Thymus (tissue), 11 donors: ENCODE measurements at regions not wholly inside any gene's neighbourhood (a gene's known extent, or its start where the extent isn't known, plus 50 kb on each side); places are given as distances from the start of the nearest gene placed in this dataset.
"Not testable (repeated sequence)": the region's sequence is repeated elsewhere in the genome, so short reads cannot be mapped to it uniquely, and the experiment has no call there.

ENCODE experiments used
- DNase-seq, 9 donors: peaks; one replicate each; pipeline ENCODE4 v3.0.0-alpha.2; 2013; ENCODE audit warnings: low spot score in 9 of 9, low read depth in 6 of 9, missing footprints in 1 of 9
- H3K27ac ChIP-seq, 2 donors: one replicate each; pipeline ENCODE4 v1.5.1; 2013; ENCODE audit warnings: control low read depth in 1 of 2, low read depth in 1 of 2, low read length in 1 of 2, mild to moderate bottlenecking in 1 of 2, moderate library complexity in 1 of 2
- H3K27me3 ChIP-seq, 2 donors: one replicate each; pipeline ENCODE4 v1.5.1; 2013; ENCODE audit warnings: low read length in 1 of 2; ENCODE audit not compliant: control insufficient read depth in 2 of 2, insufficient read depth in 1 of 2
- H3K36me3 ChIP-seq, 2 donors: one replicate each; pipeline ENCODE4 v1.5.1; 2013; ENCODE audit warnings: low read length in 1 of 2, mild to moderate bottlenecking in 1 of 2, moderate library complexity in 1 of 2; ENCODE audit not compliant: control insufficient read depth in 2 of 2, insufficient read depth in 2 of 2
- H3K4me1 ChIP-seq, 2 donors: one replicate each; pipeline ENCODE4 v1.5.1; 2013; ENCODE audit warnings: low read length in 2 of 2; ENCODE audit not compliant: control insufficient read depth in 2 of 2, insufficient read depth in 2 of 2
- H3K4me3 ChIP-seq, 2 donors: one replicate each; pipeline ENCODE4 v1.5.1; 2013; ENCODE audit warnings: low read length in 2 of 2, control low read depth in 1 of 2, mild to moderate bottlenecking in 1 of 2
- H3K9me3 ChIP-seq, 2 donors: one replicate each; pipeline ENCODE4 v1.5.1; 2013; ENCODE audit warnings: low read length in 1 of 2, mild to moderate bottlenecking in 1 of 2; ENCODE audit not compliant: control insufficient read depth in 2 of 2, insufficient read depth in 1 of 2
- WGBS: extraction: QIAGEN DNeasy Blood & Tissue Kit; methylation state at CpG from one replicate; pipeline ENCODE4 v1.1.7; 2013; 5-methylcytosine and 5-hydroxymethylcytosine counted together
- donor health status: healthy.

DNA sequence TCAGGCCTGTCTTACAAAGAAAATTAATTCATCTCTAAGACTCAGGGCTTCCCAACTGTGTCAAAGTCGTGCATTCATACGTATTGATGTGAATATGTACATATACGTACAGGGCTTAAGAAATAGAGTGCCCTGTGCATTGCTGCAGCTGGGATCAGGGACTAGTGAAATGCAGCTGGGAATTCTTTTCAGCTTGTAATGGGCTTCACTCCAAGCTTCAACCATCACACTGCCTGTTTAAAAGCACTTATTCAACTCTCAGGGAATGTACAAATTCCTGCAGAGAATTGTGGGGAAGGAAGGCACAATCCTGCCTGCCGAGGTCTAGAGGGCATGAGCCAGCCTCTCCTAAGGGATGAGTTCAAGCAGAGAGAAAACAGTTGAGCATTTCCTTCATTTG is 59.6 kb upstream of the MAN2A1 start:
- WGBS = 94% methylated on average over 4 of the region's 4 CpGs
- H3K4me1 ChIP-seq = no peaks in the 10 kb centered on the region
- DNase-seq = no peak

DNA sequence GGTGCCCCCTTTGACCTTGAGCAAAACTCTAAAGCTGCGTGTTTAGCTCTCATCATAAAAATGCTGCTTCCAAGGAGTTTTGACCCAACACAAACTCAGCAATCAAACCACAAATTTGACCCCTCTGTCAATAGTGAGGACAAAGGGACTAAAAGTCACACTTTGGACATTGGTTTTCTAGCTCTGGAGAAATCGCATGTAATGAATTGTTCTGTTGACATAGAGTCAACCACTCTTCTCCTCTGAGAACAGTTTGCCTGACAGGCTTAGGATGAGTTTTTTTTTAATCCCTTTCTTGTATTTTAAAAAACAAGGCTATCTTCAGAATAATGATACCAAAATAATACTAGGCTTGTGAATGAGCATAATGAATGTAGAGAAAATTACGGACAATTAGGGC is 61.1 kb upstream of the MAN2A1 start:
- H3K27ac ChIP-seq = no peak overlapping the region
- no peaks in the 10 kb centered on the region for H3K4me1 ChIP-seq
- no peak overlapping the region for H3K4me3 ChIP-seq
- 97% methylated on average over 3 of the region's 3 CpGs for WGBS
- DNase-seq = no peak
- H3K36me3 ChIP-seq = no peaks in the 10 kb centered on the region
- peaks cover 0 to 3% of the 10 kb centered on the region in 2 donors for H3K9me3 ChIP-seq
- H3K27me3 ChIP-seq = no peaks in the 10 kb centered on the region

More for the DNA sequence above, 59.6 kb upstream of the MAN2A1 start:
- peaks cover 0 to 3% of the 10 kb centered on the region in 2 donors for H3K9me3 ChIP-seq
- H3K36me3 ChIP-seq = no peaks in the 10 kb centered on the region
- no peak overlapping the region for H3K27ac ChIP-seq
- no peaks in the 10 kb centered on the region for H3K27me3 ChIP-seq
- H3K4me3 ChIP-seq = no peak overlapping the region

DNA sequence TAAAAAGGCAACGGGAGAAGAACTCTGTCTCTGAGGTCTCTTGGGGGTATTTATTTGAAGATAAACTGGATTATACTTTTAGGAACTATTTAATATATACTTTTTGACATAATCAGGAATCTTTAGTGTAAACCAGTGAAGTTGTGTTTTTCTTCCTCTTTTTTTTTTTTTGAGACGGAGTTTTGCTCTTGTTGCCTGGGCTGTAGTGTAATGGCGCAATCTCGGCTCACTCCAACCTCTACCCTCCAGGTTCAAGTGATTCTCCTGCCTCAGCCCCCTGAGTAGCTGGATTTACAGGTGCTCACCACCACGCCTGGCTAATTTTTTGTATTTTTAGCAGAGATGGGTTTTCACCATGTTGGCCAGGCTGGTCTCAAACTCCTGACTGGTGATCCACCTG is 68.5 kb upstream of the MAN2A1 start:
- H3K36me3 ChIP-seq, H3K4me1 ChIP-seq, H3K9me3 ChIP-seq, H3K4me3 ChIP-seq, H3K27me3 ChIP-seq, H3K27ac ChIP-seq, DNase-seq: not testable (repeated sequence)
- 96% methylated on average over 5 of the region's 5 CpGs for WGBS

DNA sequence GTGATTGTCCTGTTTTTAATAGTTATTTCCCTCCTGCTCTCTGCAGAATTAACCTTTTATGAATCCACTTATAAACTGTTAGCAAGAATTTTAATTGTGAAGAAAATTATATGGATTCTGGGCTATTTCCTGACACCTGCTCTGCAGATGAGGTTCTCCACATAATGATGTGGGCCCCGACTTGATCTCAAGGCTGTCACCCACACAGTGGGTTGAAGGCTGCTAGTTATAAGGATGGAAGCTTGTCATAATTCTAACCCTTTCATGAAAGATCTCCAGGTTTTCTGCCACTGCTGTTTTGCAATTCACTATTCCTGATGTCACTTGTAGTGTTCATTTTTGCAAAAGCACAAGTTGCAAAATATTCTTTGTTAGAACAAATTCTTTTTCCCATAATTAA is 69.1 kb upstream of the MAN2A1 start:
- H3K9me3 ChIP-seq = no peaks in the 10 kb centered on the region
- H3K4me1 ChIP-seq = no peaks in the 10 kb centered on the region
- 94% methylated on average over 1 of the region's 1 CpG for WGBS
- H3K27ac ChIP-seq = no peak overlapping the region
- H3K4me3 ChIP-seq = no peak overlapping the region
- no peaks in the 10 kb centered on the region for H3K36me3 ChIP-seq
- no peaks in the 10 kb centered on the region for H3K27me3 ChIP-seq
- DNase-seq = no peak

DNA sequence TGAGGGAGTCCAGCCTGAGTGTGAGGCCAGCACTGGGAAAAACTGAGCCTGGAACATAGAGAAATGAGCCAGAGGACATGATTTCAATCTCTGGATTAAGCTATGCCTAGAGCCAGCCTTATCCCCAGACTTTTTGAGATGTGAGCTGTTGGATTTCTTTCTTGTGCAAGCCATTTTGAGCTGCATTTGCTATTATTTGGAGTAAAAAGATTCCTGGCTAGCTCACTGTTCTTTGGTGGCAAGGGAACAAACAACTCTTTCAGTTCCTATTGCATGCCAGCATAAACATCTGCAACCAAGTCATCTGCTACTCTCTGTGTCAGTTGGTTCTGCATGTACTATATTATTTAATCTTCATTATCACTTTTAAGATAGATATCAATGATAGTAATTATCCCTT is 70.1 kb upstream of the MAN2A1 start:
- DNase-seq = no peak
- no peaks in the 10 kb centered on the region for H3K4me1 ChIP-seq
- no peaks in the 10 kb centered on the region for H3K9me3 ChIP-seq
- no peak overlapping the region for H3K4me3 ChIP-seq
- no peaks in the 10 kb centered on the region for H3K27me3 ChIP-seq
- H3K27ac ChIP-seq = no peak overlapping the region
- no peaks in the 10 kb centered on the region for H3K36me3 ChIP-seq

DNA sequence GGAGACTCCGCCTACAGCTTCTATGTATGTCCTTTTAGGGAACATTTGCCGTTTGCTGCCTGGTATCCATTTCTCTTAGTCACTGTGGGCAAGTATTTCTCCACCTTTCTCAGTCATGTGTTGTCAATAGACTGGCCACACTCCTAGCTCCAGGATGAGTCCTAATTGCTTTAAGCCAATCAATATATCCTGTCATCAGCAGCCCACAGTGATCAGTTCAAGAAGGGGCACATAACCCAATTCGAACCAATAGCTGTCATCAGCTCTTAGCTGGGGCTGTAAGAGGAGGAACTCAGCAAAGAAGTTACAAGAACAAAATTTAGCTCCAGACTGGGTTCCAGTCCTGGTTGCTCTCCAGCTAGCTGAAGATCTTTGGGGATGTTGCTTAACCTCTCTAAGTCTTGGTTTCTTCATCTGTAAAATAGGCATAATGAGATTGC is 70.7 kb upstream of the MAN2A1 start:
- Histone ChIP-seq H3K4me3 (no peak overlapping the region), H3K36me3 (no peaks in the 10 kb centered on the region), H3K27ac (no peak overlapping the region)

DNA sequence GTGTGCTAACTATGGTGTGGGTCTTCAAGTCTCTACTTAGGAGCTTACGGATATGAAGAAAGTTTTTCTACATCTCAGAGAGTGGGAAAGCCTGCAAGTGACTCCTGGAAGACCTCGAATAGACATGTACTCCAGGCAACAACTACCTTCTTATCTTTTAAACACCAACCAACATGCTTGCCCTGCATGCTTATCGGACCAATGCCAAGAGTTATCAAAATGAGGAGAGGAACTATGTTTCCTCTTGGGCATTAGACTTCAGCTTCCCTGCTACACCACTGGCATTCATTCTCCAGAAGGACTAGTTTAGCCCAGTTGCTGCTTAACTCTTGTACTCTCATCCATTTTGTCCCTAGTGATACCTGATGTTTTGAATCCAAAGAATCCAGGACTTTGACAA is 74.7 kb upstream of the MAN2A1 start:
- Histone ChIP-seq H3K4me3 (no peak overlapping the region), H3K36me3 (no peaks in the 10 kb centered on the region), H3K4me1 (no peaks in the 10 kb centered on the region), H3K27me3 (no peaks in the 10 kb centered on the region), H3K27ac (no peak overlapping the region), H3K9me3 (no peaks in the 10 kb centered on the region)
- WGBS = 96% methylated on average over 3 of the region's 3 CpGs
- no peak for DNase-seq

More for the DNA sequence above, 70.7 kb upstream of the MAN2A1 start:
- no peaks in the 10 kb centered on the region for H3K9me3 ChIP-seq
- no peaks in the 10 kb centered on the region for H3K4me1 ChIP-seq
- 82% methylated on average over 3 of the region's 3 CpGs for WGBS
- H3K27me3 ChIP-seq = no peaks in the 10 kb centered on the region
- no peak for DNase-seq

DNA sequence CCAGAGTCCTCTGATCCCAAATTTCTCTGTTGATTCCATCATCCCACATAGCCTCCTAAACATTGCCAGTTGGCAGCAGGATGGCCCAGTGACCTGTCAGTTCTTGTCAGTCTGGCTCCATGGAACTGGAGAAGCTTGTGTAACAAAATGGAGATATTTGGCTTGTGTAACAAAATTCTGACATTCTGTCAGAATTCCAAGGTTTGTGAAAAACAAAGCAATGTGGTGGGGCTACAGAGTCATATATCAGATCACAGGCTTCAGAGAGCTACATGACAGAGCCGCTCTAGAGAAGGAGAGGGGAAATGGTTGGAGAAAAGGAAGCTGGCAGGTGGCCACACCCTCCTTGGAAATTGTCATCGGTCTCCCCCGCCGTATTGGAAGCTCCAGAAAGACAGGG is 75.4 kb upstream of the MAN2A1 start:
- Histone ChIP-seq H3K27ac (no peak overlapping the region), H3K4me3 (no peak overlapping the region), H3K27me3 (no peaks in the 10 kb centered on the region), H3K9me3 (no peaks in the 10 kb centered on the region), H3K4me1 (no peaks in the 10 kb centered on the region), H3K36me3 (no peaks in the 10 kb centered on the region)
- 93% methylated on average over 4 of the region's 4 CpGs for WGBS
- DNase-seq = no peak

DNA sequence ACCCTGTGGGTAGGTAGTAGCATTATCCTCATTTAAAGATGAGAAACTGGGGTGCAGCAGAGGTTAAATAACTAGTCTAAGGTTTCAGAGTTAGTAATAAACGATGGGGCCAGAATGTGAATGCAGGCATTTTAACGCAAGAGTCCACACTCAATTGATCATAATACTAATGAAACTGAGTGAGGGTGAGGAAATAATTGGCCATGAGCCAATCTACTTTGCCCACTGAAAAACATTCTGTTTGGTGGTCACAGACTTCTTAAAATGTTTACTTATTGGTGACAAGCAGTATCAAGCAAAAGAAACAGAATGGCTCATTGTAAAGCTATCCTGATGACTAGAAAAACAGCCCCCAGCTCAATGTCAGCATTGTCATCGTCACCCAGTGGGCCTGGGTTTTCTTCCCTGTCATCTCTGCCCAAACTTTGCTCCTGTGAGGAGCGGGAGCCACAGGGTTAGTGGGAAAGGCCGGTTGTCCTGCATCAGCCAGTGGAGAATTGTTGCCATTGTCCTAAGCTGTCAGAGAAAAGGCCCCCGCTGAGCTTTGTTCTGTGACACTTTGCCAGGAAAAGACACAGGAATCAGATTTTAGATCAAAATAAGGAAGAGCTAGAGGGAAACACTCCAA is 77.3 kb upstream of the MAN2A1 start:
- DNase-seq = no peak
- Histone ChIP-seq H3K9me3 (no peaks in the 10 kb centered on the region), H3K27me3 (no peaks in the 10 kb centered on the region), H3K36me3 (no peaks in the 10 kb centered on the region), H3K27ac (no peak overlapping the region), H3K4me3 (no peak overlapping the region), H3K4me1 (no peaks in the 10 kb centered on the region)
- WGBS = 89% methylated on average over 6 of the region's 6 CpGs

DNA sequence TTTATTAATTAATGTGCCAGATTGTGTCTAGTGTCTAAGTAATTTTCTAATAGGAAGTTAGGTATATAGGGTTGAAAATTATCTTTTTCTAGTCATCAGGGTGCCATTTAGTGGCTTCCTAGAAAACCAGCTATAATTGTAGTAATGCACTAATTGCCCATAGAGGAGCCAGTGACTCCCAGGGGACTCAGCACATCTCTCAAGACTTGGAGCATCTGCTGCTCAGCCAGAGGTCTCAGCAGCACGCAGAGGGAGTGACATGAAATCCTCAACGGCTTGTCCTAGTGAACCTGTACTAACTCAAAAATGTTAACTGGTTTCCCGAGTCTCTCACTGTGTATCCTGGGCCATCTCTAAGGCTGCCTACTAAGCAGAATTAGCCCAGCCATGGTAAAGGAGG is 78.2 kb upstream of the MAN2A1 start:
- no peak overlapping the region for H3K27ac ChIP-seq
- no peaks in the 10 kb centered on the region for H3K9me3 ChIP-seq
- over 99% methylated on average over 3 of the region's 3 CpGs for WGBS
- H3K4me1 ChIP-seq = no peaks in the 10 kb centered on the region
- H3K27me3 ChIP-seq = no peaks in the 10 kb centered on the region
- no peak for DNase-seq
- no peaks in the 10 kb centered on the region for H3K36me3 ChIP-seq
- H3K4me3 ChIP-seq = no peak overlapping the region
